ENCODE measurements at regions not wholly inside any gene's neighbourhood (a gene's known extent, or its start where the extent isn't known, plus 50 kb on each side); places are given as distances from the start of the nearest gene placed in this dataset.

- no peaks in the 10 kb centered on the region for H3K27me3 ChIP-seq (ENCODE audit: insufficient read depth, poor library complexity, severe bottlenecking)
- no peak overlapping the region for H3K27ac ChIP-seq (replicated peaks)
- DNase-seq (ENCODE audit: low read depth in 1 of 2, low spot score in 1 of 2) = no peak
- TF ChIP-seq REST (IDR thresholded peaks at IDR 0.05; ENCODE audit: insufficient replicate concordance, low read depth) = no peak
- no peak for TF ChIP-seq GABPA (IDR thresholded peaks at IDR 0.05; ENCODE audit: low read depth)
- no peak for TF ChIP-seq POLR2AphosphoS5 (IDR thresholded peaks at IDR 0.05; ENCODE audit: low read depth)
- no peak for TF ChIP-seq CTCF (IDR thresholded peaks at IDR 0.05; ENCODE audit: insufficient read depth, low read length)
- no peak for TF ChIP-seq SPI1 (IDR thresholded peaks at IDR 0.05; ENCODE audit: borderline replicate concordance, low read depth)
- no peak overlapping the region for H3K4me3 ChIP-seq (replicated peaks; ENCODE audit: insufficient read depth, low read length)
These were observed 135.3 kb upstream of the PRMT6 start for GRCh38 chr1:106921186-106921585.

GRCh38 chr1:106924360-106924759, 132.1 kb upstream of the PRMT6 start:
- no peaks in the 10 kb centered on the region for H3K27me3 ChIP-seq (ENCODE audit: insufficient read depth, poor library complexity, severe bottlenecking)
- DNase-seq (ENCODE audit: low read depth in 1 of 2, low spot score in 1 of 2) = no peak
- H3K4me3 ChIP-seq (replicated peaks; ENCODE audit: insufficient read depth, low read length) = no peak overlapping the region
- H3K27ac ChIP-seq (replicated peaks) = no peak overlapping the region
- TF ChIP-seq POLR2AphosphoS5 (IDR thresholded peaks at IDR 0.05; ENCODE audit: low read depth) = no peak
- TF ChIP-seq SPI1 (IDR thresholded peaks at IDR 0.05; ENCODE audit: borderline replicate concordance, low read depth) = no peak
- TF ChIP-seq GABPA (IDR thresholded peaks at IDR 0.05; ENCODE audit: low read depth) = no peak
- TF ChIP-seq REST (IDR thresholded peaks at IDR 0.05; ENCODE audit: insufficient replicate concordance, low read depth) = no peak
- no peak for TF ChIP-seq CTCF (IDR thresholded peaks at IDR 0.05; ENCODE audit: insufficient read depth, low read length)

- H3K4me3 ChIP-seq (replicated peaks; ENCODE audit: insufficient read depth, low read length) = no peak overlapping the region
- DNase-seq (ENCODE audit: low read depth in 1 of 2, low spot score in 1 of 2) = no peak
- TF ChIP-seq GABPA (IDR thresholded peaks at IDR 0.05; ENCODE audit: low read depth) = no peak
- no peak for TF ChIP-seq CTCF (IDR thresholded peaks at IDR 0.05; ENCODE audit: insufficient read depth, low read length)
- peak; percentile 78 for TF ChIP-seq SPI1 (IDR thresholded peaks at IDR 0.05; ENCODE audit: borderline replicate concordance, low read depth)
- H3K27ac ChIP-seq (replicated peaks) = no peak overlapping the region
- no peaks in the 10 kb centered on the region for H3K27me3 ChIP-seq (ENCODE audit: insufficient read depth, poor library complexity, severe bottlenecking)
These were observed 130.7 kb upstream of the PRMT6 start for GRCh38 chr1:106925750-106926149.
